CD4-positive, CD25-positive, alpha-beta regulatory T cell (primary cell): ENCODE measurements at regions not wholly inside any gene's neighbourhood (a gene's known extent, or its start where the extent isn't known, plus 50 kb on each side); places are given as distances from the start of the nearest gene placed in this dataset.

Experiments
- ATAC-seq, 2 donors: fragments of 150-1000 bp; cut with Tn5 transposase; one replicate each; pipeline ENCODE4 v1.10.0; 2021; ENCODE audit warnings: low read depth in 2 of 2, moderate number of reproducible peaks in 2 of 2, moderate library complexity in 1 of 2
- DNase-seq, 3 donors: peaks; one replicate each; pipeline versions ENCODE4 v3.0.0 to v3.0.0-alpha.2; 2012 to 2022; ENCODE audit warnings: mixed read lengths in 1 of 3
- H3K27ac ChIP-seq: one replicate; pipeline ENCODE4 v1.7.0; 2013; ENCODE audit warnings: mild to moderate bottlenecking, low read length; ENCODE audit not compliant: insufficient read depth, poor library complexity, severe bottlenecking
- H3K27me3 ChIP-seq: one replicate; pipeline ENCODE4 v1.7.0; 2013; ENCODE audit warnings: low read length; ENCODE audit not compliant: control insufficient read depth, insufficient read depth
- H3K36me3 ChIP-seq: one replicate; pipeline ENCODE4 v1.7.0; 2013; ENCODE audit warnings: mild to moderate bottlenecking, low read length, moderate library complexity; ENCODE audit not compliant: control insufficient read depth, insufficient read depth
- H3K4me1 ChIP-seq: 2 replicates; pipeline ENCODE4 v1.7.0; 2013; ENCODE audit warnings: mild to moderate bottlenecking, low read length; ENCODE audit not compliant: insufficient read depth, control insufficient read depth, poor library complexity, severe bottlenecking
- H3K4me3 ChIP-seq: one replicate; pipeline ENCODE4 v1.7.0; 2013; ENCODE audit warnings: low read depth, mild to moderate bottlenecking, low read length, moderate library complexity
- H3K9me3 ChIP-seq, 2 experiments: 1 replicate in 1 of 2; 2 replicates in 1 of 2; pipeline ENCODE4 v1.7.0; 2013; ENCODE audit warnings: low read length in 2 of 2, mild to moderate bottlenecking in 1 of 2, moderate library complexity in 1 of 2; ENCODE audit not compliant: control insufficient read depth in 2 of 2
- H3K27ac Mint-ChIP-seq, 3 donors: one replicate each; pipeline ENCODE4 v1.8.0; 2020 to 2022; ENCODE audit warnings: mild to moderate bottlenecking in 3 of 3, mixed read lengths in 3 of 3, moderate library complexity in 2 of 3
- H3K27me3 Mint-ChIP-seq: one replicate; pipeline ENCODE4 v1.8.0; 2022; ENCODE audit warnings: mild to moderate bottlenecking, mixed read lengths
- H3K36me3 Mint-ChIP-seq: one replicate; pipeline ENCODE4 v1.8.0; 2020; ENCODE audit warnings: mixed read lengths
- H3K4me1 Mint-ChIP-seq, 4 donors: one replicate each; pipeline ENCODE4 v1.8.0; 2020 to 2022; ENCODE audit warnings: mixed read lengths in 4 of 4, mild to moderate bottlenecking in 1 of 4
- H3K4me3 Mint-ChIP-seq, 4 donors: one replicate each; pipeline ENCODE4 v1.8.0; 2020 to 2022; ENCODE audit warnings: mild to moderate bottlenecking in 4 of 4, mixed read lengths in 4 of 4, moderate library complexity in 3 of 4
- H3K9me3 Mint-ChIP-seq, 7 donors: one replicate each; pipeline ENCODE4 v1.8.0; 2020 to 2022; ENCODE audit warnings: mixed read lengths in 7 of 7, mild to moderate bottlenecking in 3 of 7, moderate library complexity in 2 of 7

GRCh38 chr20:24376311-24377099 lies 92.9 kb upstream of the SYNDIG1 start:
- Histone ChIP-seq H3K9me3 (no peaks in the 10 kb centered on the region), H3K4me3 (no peak overlapping the region), H3K27ac (no peak overlapping the region), H3K36me3 (no peaks in the 10 kb centered on the region), H3K27me3 (no peaks in the 10 kb centered on the region), H3K4me1 (no peaks in the 10 kb centered on the region)
- Mint-ChIP-seq H3K36me3 (no peaks in the 10 kb centered on the region), H3K27me3 (peaks cover 4% of the 10 kb centered on the region), H3K9me3 (no peaks in the 10 kb centered on the region), H3K4me1 (no peaks in the 10 kb centered on the region), H3K27ac (peak overlapping the region in 1 of 3 donors; percentile 7), H3K4me3 (no peak overlapping the region)
- DNase-seq (no peak), ATAC-seq (no peak)

GRCh38 chr20:24373372-24373771 lies 96.1 kb upstream of the SYNDIG1 start:
- DNase-seq (no peak), ATAC-seq (no peak)
- no peaks in the 10 kb centered on the region for H3K9me3 ChIP-seq
- H3K36me3 Mint-ChIP-seq = no peaks in the 10 kb centered on the region
- H3K4me3 ChIP-seq = no peak overlapping the region
- no peak overlapping the region for H3K4me3 Mint-ChIP-seq
- no peaks in the 10 kb centered on the region for H3K4me1 Mint-ChIP-seq
- no peak overlapping the region for H3K27ac Mint-ChIP-seq
- H3K36me3 ChIP-seq = no peaks in the 10 kb centered on the region
- no peaks in the 10 kb centered on the region for H3K27me3 ChIP-seq
- no peak overlapping the region for H3K27ac ChIP-seq
- H3K9me3 Mint-ChIP-seq = no peaks in the 10 kb centered on the region
- no peaks in the 10 kb centered on the region for H3K4me1 ChIP-seq
- no peaks in the 10 kb centered on the region for H3K27me3 Mint-ChIP-seq

- DNase-seq = no peak
- Histone ChIP-seq H3K27me3 (no peaks in the 10 kb centered on the region), H3K4me3 (no peak overlapping the region), H3K36me3 (no peaks in the 10 kb centered on the region), H3K4me1 (no peaks in the 10 kb centered on the region), H3K27ac (no peak overlapping the region), H3K9me3 (no peaks in the 10 kb centered on the region)
- no peak for ATAC-seq
- Mint-ChIP-seq H3K36me3 (no peaks in the 10 kb centered on the region), H3K4me3 (no peak overlapping the region), H3K27ac (peak overlapping the region in 1 of 3 donors; percentile 15), H3K9me3 (no peaks in the 10 kb centered on the region), H3K27me3 (no peaks in the 10 kb centered on the region), H3K4me1 (no peaks in the 10 kb centered on the region)
These were observed 98.3 kb upstream of the SYNDIG1 start for GRCh38 chr20:24370911-24371695.

GRCh38 chr20:24370249-24370648 lies 99.2 kb upstream of the SYNDIG1 start:
- H3K36me3 ChIP-seq = no peaks in the 10 kb centered on the region

GRCh38 chr20:24368253-24368652 lies 101.2 kb upstream of the SYNDIG1 start:
- Histone ChIP-seq H3K27ac (no peak overlapping the region), H3K36me3 (no peaks in the 10 kb centered on the region), H3K27me3 (no peaks in the 10 kb centered on the region), H3K4me1 (no peaks in the 10 kb centered on the region), H3K9me3 (no peaks in the 10 kb centered on the region), H3K4me3 (no peak overlapping the region)
- Mint-ChIP-seq H3K27me3 (no peaks in the 10 kb centered on the region), H3K9me3 (peaks cover 0 to 2% (median 0%) of the 10 kb centered on the region in 7 donors), H3K27ac (no peak overlapping the region), H3K4me1 (peaks cover 0 to 3% (median 0%) of the 10 kb centered on the region in 4 donors), H3K36me3 (no peaks in the 10 kb centered on the region), H3K4me3 (no peak overlapping the region)
- DNase-seq (no peak), ATAC-seq (no peak)

More at GRCh38 chr20:24370249-24370648, 99.2 kb upstream of the SYNDIG1 start:
- H3K9me3 Mint-ChIP-seq = no peaks in the 10 kb centered on the region
- ATAC-seq = no peak
- H3K36me3 Mint-ChIP-seq = no peaks in the 10 kb centered on the region
- Histone ChIP-seq H3K9me3 (no peaks in the 10 kb centered on the region), H3K4me1 (no peaks in the 10 kb centered on the region), H3K27me3 (no peaks in the 10 kb centered on the region), H3K4me3 (no peak overlapping the region), H3K27ac (no peak overlapping the region)
- DNase-seq = no peak
- no peak overlapping the region for H3K27ac Mint-ChIP-seq
- no peaks in the 10 kb centered on the region for H3K4me1 Mint-ChIP-seq
- no peak overlapping the region for H3K4me3 Mint-ChIP-seq
- H3K27me3 Mint-ChIP-seq = no peaks in the 10 kb centered on the region

- H3K27me3 Mint-ChIP-seq = no peaks in the 10 kb centered on the region
- H3K36me3 Mint-ChIP-seq = no peaks in the 10 kb centered on the region
- no peak for ATAC-seq
- peaks cover 0 to 8% (median 0%) of the 10 kb centered on the region in 7 donors for H3K9me3 Mint-ChIP-seq
- H3K4me1 Mint-ChIP-seq = peaks cover 0 to 3% (median 0%) of the 10 kb centered on the region in 4 donors
- H3K9me3 ChIP-seq = no peaks in the 10 kb centered on the region
- no peak overlapping the region for H3K4me3 Mint-ChIP-seq
- H3K36me3 ChIP-seq = no peaks in the 10 kb centered on the region
- H3K4me1 ChIP-seq = no peaks in the 10 kb centered on the region
- no peaks in the 10 kb centered on the region for H3K27me3 ChIP-seq
- no peak overlapping the region for H3K4me3 ChIP-seq
- H3K27ac Mint-ChIP-seq = no peak overlapping the region
- DNase-seq = no peak
- no peak overlapping the region for H3K27ac ChIP-seq
These were observed 103.0 kb upstream of the SYNDIG1 start for GRCh38 chr20:24366336-24367004.

- H3K9me3 Mint-ChIP-seq = peaks cover 0 to 8% (median 0%) of the 10 kb centered on the region in 7 donors
- no peaks in the 10 kb centered on the region for H3K36me3 ChIP-seq
- H3K27ac ChIP-seq = no peak overlapping the region
These were observed 103.8 kb upstream of the SYNDIG1 start for GRCh38 chr20:24365670-24366069.

More at GRCh38 chr20:24365670-24366069, 103.8 kb upstream of the SYNDIG1 start:
- Mint-ChIP-seq H3K27me3 (no peaks in the 10 kb centered on the region), H3K4me1 (peaks cover 0 to 3% (median 0%) of the 10 kb centered on the region in 4 donors), H3K36me3 (no peaks in the 10 kb centered on the region), H3K4me3 (no peak overlapping the region), H3K27ac (no peak overlapping the region)
- no peak overlapping the region for H3K4me3 ChIP-seq
- DNase-seq (no peak), ATAC-seq (no peak)
- H3K9me3 ChIP-seq = no peaks in the 10 kb centered on the region
- no peaks in the 10 kb centered on the region for H3K4me1 ChIP-seq
- H3K27me3 ChIP-seq = no peaks in the 10 kb centered on the region
